Posterior vena cava (tissue), 2 donors: ENCODE measurements at regions not wholly inside any gene's neighbourhood (a gene's known extent, or its start where the extent isn't known, plus 50 kb on each side); places are given as distances from the start of the nearest gene placed in this dataset.

Source experiments
- DNase-seq: peaks from one replicate; pipeline ENCODE4 v3.0.0-alpha.2; 2020; ENCODE audit warnings: low spot score
- intact Hi-C, 2 donors: fragments of 100-400 bp; cut with DNase I; formaldehyde crosslinking; loops; one replicate each; pipeline versions ENCODE4 v1.14.1 to v1.14.2; 2022 to 2023
- donor health status: DM: yes; HTN: yes; CAD: no.
- donor health status: DM: yes; HTN: yes; CAD: no.

DNA sequence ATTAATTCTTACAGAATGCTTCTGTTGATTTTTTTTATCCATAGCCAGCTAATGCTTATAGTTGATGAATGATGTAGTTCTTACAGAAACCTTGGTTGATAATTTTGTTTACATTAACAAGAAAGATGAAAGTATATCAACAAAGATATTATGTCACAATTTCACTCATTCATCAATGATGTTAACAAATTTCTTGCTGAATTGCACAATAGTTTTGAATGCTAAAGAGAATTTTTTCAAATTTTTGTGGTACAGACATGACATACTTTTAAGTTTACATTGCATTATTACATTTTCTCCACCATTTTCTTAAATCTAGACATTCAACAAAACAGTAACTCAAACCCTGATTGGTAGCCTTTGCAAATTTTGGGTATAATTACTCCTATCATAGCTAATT lies 236.3 kb downstream of the FOXD2 start:
- no peak for DNase-seq
- intact Hi-C loops: no loop called here

DNA sequence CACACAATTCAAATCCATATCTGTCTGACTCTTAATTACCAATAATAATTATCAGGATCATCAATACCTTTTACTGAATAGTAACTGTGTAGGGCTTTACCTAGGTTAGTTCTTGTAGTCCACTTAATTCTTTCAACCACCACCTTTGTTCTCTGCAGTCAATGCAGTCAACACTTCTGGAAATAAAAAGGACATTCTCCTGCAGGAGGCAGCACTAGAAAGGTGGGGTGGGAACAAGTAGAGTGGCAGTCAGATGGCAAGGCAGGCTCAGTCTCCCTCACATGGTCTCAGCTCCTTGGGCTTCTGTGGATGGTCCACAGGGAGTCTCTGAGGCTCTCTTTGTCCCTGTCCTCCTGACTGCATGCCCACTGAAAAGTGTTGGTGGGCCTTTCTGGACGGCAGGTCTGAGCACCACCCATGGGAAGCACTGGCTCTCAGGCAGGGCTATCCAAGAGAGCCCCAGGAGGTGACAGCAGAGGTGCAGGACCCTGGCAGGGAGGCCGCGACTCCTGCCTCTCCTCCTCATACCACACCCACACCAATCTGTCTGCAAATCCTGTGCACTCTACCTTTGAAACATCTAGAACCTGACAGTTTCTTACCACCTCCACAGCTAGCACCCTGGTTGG lies 237.3 kb downstream of the FOXD2 start:
- DNase-seq: no peak

DNA sequence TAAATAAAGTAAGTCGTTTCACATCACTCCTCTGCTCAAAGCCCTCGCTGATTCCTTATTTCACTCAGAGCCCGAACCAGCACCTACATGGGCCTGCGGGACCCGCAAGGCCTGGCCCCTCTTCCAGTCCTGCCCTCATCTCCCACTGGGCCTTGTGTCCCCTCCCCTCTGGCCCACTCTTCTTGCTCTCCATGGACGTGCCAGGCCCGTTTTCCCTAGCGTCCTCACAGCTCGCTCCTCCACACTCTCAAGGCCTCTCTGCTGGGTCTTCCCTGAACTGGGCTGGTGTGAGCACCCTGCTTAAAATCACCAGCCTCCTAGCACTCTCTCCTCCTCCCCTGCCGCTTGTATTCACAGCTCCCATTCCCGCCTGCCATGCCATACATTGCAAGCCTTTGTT lies 237.9 kb downstream of the FOXD2 start:
- no peak for DNase-seq
- intact Hi-C loops: loop anchor here in 1 of 2 donors (5.0 kb wide), 1 partner anchor 1323 kb away; no protein-coding TSS in a partner anchor

More for the DNA sequence above, 237.3 kb downstream of the FOXD2 start:
- intact Hi-C loops: loop anchor here in 1 of 2 donors (5.0 kb wide), 1 partner anchor 1323 kb away; no protein-coding TSS in a partner anchor

DNA sequence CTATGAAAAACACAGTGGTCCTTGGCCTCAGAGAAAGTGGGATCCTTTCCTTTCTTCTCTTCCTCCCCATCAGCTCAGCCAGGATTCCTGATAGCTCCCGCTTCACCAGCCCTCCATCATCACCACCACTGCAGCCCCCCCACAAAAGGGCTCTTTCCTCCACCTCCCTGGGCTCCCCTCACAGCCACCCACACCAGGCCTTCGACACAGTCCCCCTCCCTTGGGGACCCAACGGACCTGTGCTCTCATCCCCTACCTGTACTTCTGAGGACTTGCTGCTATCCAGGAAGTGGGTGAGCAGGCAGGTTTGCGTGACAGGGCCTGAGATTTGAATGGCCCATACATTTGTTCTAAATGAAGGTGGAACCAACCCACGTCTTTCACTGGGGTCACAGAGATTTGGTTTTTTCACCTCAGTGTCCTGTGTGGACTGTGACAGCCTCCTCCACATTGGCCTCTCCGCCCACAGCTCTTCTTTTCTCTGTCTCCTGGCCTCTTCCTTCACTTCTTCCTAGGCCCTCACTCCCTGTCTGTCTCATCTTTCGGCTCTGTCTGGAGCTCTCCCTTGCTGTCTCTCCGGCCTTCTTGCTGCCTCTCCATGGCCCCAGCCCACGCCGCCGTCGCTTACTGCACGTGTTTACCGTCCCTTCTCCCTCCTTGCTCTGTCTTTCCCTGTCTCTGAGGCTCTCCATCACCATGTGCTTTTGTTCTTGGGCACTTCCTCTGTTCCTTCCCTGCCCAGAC lies 238.6 kb downstream of the FOXD2 start:
- no peak for DNase-seq
- intact Hi-C loops: loop anchor here in 1 of 2 donors (5.0 kb wide), 1 partner anchor 1324 kb away; no protein-coding TSS in a partner anchor

DNA sequence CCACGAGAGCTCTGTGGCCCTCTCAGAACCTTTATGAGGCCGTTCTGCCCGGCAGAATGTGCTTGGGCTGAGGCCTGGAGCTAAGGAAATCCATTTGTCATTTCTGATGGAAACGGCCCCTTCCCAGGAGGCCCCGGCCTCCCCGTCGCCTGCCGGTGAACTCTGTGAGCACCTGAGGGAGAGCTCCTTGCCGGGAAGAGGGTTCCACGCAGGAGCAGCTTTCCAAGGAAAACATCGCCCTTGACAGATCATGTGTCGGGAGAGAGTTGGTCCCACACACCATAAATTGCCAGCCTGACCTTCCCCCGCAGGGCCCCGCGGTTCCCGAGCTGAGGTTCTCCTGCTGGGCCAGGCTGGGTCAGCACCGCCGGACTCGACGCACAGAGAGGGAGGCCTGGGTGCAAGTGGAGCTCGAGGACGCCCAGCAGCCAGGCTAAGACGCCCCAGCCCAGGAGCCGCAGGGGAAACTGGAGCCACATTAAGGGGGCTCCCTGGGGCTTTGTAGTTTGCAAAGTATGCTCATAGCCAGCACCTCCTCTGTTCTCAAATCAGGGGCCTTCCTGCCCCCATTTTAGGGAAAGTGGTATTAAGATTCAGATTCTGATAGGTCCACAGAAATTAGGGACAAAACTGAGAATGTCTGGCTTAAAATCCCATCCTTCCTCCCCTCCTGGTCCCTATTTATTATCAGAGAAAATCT lies 239.5 kb downstream of the FOXD2 start:
- DNase-seq: no peak
- intact Hi-C loops: loop anchor here in 1 of 2 donors (5.0 kb wide), 1 partner anchor 1325 kb away; no protein-coding TSS in a partner anchor

DNA sequence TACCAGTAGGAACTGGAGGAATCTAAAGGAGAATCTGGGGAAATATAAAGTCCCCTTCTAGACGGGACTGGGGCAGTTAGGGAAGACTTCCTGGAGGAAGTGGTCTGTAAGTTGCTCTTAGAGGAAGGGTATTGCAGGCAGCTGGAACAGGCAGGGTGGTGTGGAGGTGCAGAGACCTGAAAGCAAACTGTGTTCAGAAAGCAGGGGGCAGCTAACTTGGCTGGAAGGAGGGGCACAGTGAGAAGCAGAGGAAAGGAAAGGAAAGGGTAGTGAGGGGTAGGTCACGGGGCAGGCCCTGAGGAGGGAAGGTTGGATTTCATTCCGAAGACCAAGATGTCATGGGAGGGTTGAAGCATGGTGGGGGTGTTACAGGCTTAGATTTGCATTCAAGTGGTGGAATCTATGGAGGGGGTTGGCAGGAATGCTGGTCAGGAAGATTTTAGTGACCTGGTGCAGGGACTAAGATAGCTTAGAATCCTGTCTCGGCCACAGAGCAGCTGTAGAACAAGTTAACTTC lies 240.7 kb downstream of the FOXD2 start:
- no peak for DNase-seq
- intact Hi-C loops: loop anchor here in 1 of 2 donors (5.0 kb wide), 1 partner anchor 1326 kb away; no protein-coding TSS in a partner anchor

DNA sequence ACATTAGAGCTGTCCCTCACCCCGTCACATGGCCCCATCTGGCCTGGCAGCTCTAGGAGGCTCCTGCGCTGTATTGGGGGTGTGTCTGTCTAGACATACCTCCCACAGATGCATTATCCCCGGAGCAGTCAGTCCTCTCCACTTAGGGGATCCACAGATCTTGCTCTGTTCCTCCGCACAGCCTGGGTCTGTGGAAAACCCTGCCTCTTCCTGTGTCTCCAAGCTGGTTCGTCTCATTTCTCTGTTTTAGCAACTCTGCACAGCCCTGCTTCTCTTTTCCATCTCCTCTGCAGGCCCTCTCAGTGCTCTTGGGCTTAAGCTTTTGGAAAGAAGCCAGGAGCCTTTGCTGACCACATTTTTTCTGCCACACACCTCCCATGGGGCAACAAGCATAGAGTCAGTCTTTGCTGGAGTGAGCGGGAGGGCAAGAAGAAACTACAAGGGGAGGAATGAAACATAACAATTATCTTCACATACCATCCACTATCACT lies 241.5 kb downstream of the FOXD2 start:
- DNase-seq: no peak

DNA sequence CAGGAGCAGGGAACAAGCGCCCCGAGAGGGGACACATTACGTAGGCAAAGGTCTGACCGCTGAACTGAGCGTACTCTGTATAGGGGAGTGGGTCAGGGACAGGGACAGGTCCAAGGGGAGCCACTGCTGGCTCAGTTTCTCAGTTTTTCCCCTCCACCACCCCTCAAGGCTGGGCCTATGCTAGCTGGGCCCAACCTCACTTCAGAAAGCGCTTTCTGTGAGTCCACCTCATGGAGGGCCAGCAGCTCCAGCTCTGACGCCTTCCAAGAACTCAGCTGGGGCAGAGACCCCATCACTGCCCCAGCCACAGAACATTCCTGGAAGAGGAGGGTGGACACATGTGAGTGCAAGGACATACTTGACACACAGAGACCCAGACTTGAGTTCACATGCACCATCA lies 242.0 kb downstream of the FOXD2 start:
- DNase-seq: no peak
- intact Hi-C loops: loop anchor here in 1 of 2 donors (5.0 kb wide), 1 partner anchor 1328 kb away; no protein-coding TSS in a partner anchor

More for the DNA sequence above, 241.5 kb downstream of the FOXD2 start:
- intact Hi-C loops: loop anchor here in 1 of 2 donors (5.0 kb wide), 1 partner anchor 1327 kb away; no protein-coding TSS in a partner anchor

DNA sequence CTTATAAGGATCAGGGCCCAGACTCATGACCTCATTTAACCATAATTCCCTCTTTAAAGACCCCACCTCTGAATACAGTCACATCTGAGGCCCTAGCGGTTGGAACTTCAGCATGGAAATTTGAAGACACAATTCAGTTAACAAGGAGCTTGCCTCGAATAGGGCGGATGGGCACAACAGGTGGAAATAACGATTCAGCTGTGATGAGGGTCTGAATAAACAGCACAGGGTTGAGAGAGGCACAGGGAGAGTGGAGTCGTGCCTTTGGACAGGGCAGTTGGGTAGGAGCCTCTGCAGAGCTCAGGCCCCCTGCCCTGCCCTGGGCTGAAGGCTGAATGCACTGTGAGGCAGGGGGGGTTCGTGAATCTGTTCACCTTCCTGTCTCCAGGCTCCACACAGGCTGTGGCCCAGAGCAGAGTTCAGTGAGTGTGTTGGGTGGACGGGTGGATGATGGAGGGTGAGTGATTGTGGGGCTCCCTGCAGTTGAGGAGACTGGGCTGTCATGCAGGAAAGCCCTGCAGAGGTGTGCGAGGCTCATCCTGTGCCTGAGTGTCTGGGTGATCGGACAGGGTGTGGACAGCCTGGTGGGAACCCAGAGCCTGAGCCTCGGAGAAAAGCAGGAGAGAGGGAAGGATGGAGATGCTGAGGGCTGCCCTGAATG lies 243.1 kb downstream of the FOXD2 start:
- intact Hi-C loops: no loop called here
- DNase-seq: no peak

DNA sequence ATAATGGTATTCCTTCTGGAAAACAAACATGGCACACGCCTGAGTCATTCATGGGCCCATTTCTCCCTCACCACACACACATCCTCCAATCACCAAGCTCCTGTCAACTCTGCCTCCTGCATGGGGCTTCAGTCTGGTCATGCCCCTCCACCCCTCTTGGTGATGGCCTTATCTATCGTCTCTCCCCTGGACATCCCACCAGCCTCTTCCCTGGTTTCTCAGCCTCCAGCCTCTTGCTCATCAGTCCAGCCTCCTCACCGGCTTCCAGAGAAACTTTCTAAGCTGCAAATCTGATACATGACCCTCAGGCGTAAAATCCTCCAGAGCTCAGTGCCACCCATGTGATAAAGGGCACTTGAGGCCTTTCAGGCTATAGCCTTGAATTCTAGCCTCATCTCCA lies 243.9 kb downstream of the FOXD2 start:
- intact Hi-C loops: no loop called here
- no peak for DNase-seq

DNA sequence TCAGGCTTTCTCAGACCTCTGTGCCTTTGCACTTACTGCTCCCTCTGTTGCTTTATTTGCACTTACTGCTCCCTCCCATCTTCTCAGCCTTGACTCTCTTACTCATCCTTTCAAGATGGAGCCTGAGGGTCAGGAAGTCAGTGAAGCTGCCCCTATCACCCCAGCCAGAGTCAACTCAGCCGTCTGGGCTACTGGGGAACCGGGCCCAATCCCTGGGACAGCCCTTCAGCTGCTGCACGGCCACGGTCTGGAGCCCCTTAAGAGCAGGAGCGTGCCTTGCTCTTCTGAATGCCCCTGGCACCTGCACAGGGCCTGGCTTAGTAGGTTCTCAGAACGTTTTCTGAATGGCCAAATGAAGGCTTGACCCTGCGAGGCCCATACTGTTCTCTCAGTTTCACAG lies 244.4 kb downstream of the FOXD2 start:
- DNase-seq: no peak
- intact Hi-C loops: no loop called here

DNA sequence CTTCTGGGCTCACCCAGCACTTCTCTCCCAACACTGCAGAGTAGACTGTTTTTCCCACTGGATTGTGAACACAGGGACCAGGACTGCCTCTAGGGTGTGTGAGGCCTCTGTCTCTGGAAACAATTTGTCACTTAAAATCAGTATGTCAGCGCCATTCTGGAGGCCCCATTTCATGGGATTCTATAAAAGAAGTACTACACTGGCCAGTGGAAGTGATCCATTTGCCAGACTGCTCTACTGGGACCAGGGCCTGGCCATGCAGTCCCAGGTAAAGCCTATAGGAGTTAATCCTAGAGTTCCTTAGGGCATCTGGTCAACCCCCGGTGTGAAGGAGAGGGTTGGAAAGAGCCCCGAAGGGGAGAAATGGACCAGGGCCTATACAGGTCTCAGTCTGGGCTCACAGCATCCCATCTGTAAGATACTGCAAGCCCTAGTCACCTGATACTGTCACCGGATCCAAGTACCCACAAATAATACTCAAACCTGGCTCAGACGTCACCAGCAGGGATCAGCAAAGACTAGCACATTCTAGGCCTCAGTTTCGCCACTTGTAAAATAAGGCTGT lies 245.0 kb downstream of the FOXD2 start:
- intact Hi-C loops: no loop called here
- DNase-seq: no peak

DNA sequence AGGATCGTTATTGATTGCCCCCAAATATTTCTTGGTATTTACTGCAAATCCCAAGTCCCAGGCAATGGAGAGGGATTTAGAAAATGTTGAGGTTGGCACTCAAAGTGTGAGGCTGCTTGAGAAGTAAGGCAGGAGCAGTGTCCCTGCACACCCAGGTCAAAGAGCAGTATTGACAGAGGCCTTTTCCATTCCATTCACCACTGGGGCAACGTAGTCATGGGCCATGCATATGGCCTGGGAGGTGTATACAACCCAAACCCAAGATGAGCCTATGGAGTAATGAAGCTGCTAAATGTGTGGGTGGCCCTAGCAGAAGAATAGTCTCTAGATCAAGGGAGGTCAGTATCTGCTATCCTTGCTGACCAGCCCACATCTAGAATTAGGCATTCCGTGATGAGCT lies 245.6 kb downstream of the FOXD2 start:
- intact Hi-C loops: no loop called here
- no peak for DNase-seq

DNA sequence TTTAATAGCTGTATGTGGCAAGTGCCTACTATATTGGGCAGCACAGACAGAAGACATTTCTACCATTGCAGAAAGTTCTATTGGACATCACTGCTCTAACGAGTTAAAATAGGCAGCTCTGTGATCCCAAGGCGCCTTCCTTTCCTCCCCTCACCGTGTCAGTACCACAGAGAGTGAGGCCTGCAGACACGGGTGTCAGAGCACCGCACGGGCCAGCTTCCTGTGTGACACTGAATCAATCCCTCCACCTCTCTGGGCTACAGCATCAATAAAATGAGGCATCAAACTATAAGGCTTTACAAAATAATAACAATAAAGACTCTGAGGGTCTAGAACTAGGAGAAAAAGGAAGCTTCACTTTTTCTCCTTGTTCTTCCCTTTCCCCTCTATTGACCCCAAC lies 246.7 kb downstream of the FOXD2 start:
- intact Hi-C loops: no loop called here
- no peak for DNase-seq

DNA sequence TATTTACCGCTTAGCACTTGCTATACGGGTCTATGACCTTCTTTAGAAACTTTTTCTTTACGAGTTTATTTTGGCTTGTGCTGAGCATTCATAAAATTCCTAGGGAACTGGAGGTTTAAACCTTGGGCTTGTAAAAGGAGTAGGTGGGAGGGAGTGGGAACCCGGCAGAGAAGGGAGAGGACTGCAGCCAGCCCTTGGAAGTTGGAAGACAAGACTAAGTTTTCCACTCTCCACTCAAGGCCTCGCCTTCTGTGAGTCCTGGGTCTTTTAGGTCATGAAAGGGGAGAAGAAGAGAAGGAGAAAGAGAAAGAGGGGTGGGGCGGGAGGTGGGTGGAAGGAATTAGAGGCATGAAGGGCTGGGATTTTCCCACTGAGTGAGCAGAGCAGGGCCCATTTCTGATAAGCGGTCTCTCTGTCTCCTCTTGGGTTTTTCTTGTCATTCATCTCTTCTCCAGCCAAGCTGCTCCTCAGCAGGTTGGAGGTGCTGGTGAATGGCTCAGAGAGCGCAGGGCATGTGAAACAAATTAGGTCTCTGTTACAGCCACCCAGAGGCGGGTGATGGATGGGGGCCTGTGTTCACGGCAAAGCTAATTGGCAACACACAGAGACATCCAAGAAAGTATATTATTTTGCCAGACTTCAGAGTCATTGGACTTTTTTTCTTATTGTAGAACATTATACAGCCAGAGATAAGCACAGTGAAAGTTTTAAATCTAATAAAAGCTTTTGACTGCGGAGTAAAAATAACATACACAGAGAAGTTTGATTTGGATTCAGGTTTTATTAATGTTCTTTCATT lies 247.3 kb downstream of the FOXD2 start:
- no peak for DNase-seq

DNA sequence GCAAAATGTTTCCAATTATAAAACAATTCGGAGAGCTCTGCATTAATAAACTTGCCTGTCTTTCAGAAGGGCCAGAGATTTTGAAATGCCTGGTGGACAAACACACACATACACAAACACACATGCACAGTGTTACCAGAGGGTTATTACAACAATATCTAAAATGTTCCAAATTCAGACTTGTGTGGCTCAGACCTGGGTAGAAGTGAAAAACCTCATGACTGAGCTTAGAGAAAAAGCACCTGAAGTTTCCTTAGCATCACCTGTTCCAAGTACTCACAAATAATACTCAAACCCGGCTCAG lies 247.9 kb downstream of the FOXD2 start:
- intact Hi-C loops: no loop called here
- DNase-seq: no peak

More for the DNA sequence above, 247.3 kb downstream of the FOXD2 start:
- intact Hi-C loops: no loop called here

DNA sequence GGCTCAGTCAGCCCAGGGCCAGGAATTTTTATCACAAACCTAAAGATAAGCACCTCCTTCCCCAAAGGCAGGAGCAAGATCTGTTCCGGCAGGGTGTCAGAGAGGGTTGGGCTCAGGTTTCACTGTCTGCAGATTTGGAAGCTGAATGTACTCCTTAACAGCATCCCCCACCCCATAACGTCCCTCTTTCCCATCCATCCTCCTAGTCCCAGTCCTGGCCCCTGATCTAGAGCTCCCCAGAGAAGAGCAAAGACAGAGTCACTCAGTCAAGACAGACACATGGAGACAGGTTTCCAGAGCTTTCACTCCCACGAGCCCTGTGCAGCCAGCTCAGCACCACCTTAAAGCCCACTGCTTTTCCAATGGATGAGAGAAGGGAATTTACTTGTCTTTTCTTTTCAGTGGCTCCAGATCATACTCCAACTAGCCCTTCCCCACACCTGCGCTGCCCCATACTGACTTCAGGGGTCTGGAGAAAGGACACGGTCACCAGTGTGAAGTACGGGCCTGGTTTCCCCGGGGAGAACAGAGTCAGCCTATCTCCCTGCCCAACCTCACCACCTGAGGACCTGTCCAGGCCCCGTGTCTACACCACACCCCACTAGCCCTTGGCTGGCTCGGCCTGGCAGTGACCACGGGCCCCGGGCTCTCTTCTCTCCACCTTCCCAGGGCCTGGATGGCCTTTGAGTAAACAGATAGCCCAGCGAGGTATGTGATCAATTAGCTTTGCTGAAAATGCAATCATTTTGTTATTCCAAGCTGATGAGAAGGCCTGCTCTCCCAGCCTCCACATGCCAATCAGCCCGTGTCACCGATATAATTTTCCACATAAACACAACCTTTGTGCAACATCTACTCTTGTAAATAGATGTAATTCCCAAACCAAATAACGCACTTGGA lies 249.1 kb downstream of the FOXD2 start:
- intact Hi-C loops: no loop called here
- no peak for DNase-seq
